ENCODE measurements at regions not wholly inside any gene's neighbourhood (a gene's known extent, or its start where the extent isn't known, plus 50 kb on each side); places are given as distances from the start of the nearest gene placed in this dataset.

DNA sequence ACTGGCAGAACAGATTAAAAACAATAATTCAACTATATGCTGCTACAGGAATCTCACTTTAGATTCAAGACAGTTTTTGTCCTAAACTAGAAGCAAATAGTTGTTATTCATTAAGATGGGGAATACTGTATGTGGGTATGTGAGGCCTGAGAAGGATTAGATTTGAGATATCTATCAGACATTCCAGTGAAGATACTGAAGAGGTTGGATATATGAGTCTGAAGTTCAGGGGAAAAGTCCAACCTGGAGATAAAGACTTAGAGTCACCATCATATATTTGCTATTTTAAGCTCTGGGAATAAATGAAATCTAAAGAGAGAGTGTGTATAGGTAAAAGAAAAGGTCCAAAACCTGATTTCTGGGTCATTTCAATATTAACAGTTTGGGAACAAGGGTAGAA, 96.2 kb upstream of the RBBP8 start:
- Histone ChIP-seq H3K36me3 (ENCODE audit: control insufficient read depth, low read length) (no peaks in the 10 kb centered on the region), H3K4me1 (ENCODE audit: control insufficient read depth, low read length) (no peaks in the 10 kb centered on the region), H3K27me3 (ENCODE audit: control insufficient read depth, low read length) (peaks cover 13% of the 10 kb centered on the region), H4K20me1 (ENCODE audit: control insufficient read depth, insufficient read depth, low read depth, low read length) (no peaks in the 10 kb centered on the region), H3K4me3 (ENCODE audit: low read length) (no peak overlapping the region), H3K79me2 (ENCODE audit: control insufficient read depth, low read length) (no peaks in the 10 kb centered on the region), H3K4me2 (ENCODE audit: low read length) (no peak overlapping the region), H3K9me3 (ENCODE audit: control insufficient read depth, insufficient read depth, low read length) (no peaks in the 10 kb centered on the region), H3K9me2 (replicated peaks; ENCODE audit: control insufficient read depth, low read length) (no peaks in the 10 kb centered on the region), H3K27ac (ENCODE audit: low read depth, low read length) (no peak overlapping the region), H3F3A (ENCODE audit: control insufficient read depth, insufficient read depth) (no peaks in the 10 kb centered on the region)
- TF ChIP-seq, protein P1, sequence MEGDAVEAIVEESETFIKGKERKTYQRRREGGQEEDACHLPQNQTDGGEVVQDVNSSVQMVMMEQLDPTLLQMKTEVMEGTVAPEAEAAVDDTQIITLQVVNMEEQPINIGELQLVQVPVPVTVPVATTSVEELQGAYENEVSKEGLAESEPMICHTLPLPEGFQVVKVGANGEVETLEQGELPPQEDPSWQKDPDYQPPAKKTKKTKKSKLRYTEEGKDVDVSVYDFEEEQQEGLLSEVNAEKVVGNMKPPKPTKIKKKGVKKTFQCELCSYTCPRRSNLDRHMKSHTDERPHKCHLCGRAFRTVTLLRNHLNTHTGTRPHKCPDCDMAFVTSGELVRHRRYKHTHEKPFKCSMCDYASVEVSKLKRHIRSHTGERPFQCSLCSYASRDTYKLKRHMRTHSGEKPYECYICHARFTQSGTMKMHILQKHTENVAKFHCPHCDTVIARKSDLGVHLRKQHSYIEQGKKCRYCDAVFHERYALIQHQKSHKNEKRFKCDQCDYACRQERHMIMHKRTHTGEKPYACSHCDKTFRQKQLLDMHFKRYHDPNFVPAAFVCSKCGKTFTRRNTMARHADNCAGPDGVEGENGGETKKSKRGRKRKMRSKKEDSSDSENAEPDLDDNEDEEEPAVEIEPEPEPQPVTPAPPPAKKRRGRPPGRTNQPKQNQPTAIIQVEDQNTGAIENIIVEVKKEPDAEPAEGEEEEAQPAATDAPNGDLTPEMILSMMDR (IDR thresholded peaks at IDR 0.05; ENCODE audit: low read depth, low read length, poor library complexity, severe bottlenecking), result no peak
- no peak for TF ChIP-seq EZH2phosphoT487 (IDR thresholded peaks at IDR 0.05; ENCODE audit: borderline replicate concordance, low read length)

DNA sequence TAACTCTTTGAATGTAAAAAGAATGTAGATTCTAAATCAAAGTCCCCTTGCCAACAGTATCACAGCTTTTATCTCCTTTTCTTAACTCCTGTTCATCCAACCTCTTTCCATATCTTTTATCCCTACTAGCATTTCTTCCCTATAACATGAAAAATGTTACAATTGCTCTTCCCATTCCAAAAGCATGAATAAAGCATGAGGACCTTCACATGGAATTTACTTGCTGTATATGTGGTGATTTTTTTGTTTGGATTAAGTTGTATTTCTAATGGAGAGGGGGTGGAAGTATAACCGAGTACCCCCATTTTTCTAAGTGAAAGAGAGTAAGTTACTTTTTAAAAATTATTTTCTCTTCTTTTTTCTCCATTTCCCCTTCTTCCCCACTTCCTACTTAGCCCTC, 94.9 kb upstream of the RBBP8 start:
- no peak overlapping the region for H3K4me3 ChIP-seq (ENCODE audit: low read length)
- no peaks in the 10 kb centered on the region for H3K9me3 ChIP-seq (ENCODE audit: control insufficient read depth, insufficient read depth, low read length)
- no peaks in the 10 kb centered on the region for H4K20me1 ChIP-seq (ENCODE audit: control insufficient read depth, insufficient read depth, low read depth, low read length)
- TF ChIP-seq, protein P1 (IDR thresholded peaks at IDR 0.05; ENCODE audit: low read depth, low read length, poor library complexity, severe bottlenecking), result no peak
- TF ChIP-seq EZH2phosphoT487 (IDR thresholded peaks at IDR 0.05; ENCODE audit: borderline replicate concordance, low read length), result no peak
- H3K27ac ChIP-seq (ENCODE audit: low read depth, low read length), result no peak overlapping the region
- no peaks in the 10 kb centered on the region for H3F3A ChIP-seq (ENCODE audit: control insufficient read depth, insufficient read depth)
- no peaks in the 10 kb centered on the region for H3K4me1 ChIP-seq (ENCODE audit: control insufficient read depth, low read length)
- H3K79me2 ChIP-seq (ENCODE audit: control insufficient read depth, low read length), result no peaks in the 10 kb centered on the region
- peaks cover 13% of the 10 kb centered on the region for H3K27me3 ChIP-seq (ENCODE audit: control insufficient read depth, low read length)
- H3K9me2 ChIP-seq (replicated peaks; ENCODE audit: control insufficient read depth, low read length), result no peaks in the 10 kb centered on the region
- H3K36me3 ChIP-seq (ENCODE audit: control insufficient read depth, low read length), result no peaks in the 10 kb centered on the region
- no peak overlapping the region for H3K4me2 ChIP-seq (ENCODE audit: low read length)

- Histone ChIP-seq H3F3A (ENCODE audit: control insufficient read depth, insufficient read depth) (no peaks in the 10 kb centered on the region), H3K27ac (ENCODE audit: low read depth, low read length) (no peak overlapping the region), H3K9me2 (replicated peaks; ENCODE audit: control insufficient read depth, low read length) (no peaks in the 10 kb centered on the region), H3K27me3 (ENCODE audit: control insufficient read depth, low read length) (peaks cover 13% of the 10 kb centered on the region), H4K20me1 (ENCODE audit: control insufficient read depth, insufficient read depth, low read depth, low read length) (no peaks in the 10 kb centered on the region), H3K9me3 (ENCODE audit: control insufficient read depth, insufficient read depth, low read length) (no peaks in the 10 kb centered on the region), H3K79me2 (ENCODE audit: control insufficient read depth, low read length) (no peaks in the 10 kb centered on the region), H3K4me2 (ENCODE audit: low read length) (no peak overlapping the region; the same call in 1 of the 2 replicates), H3K4me3 (ENCODE audit: low read length) (no peak overlapping the region), H3K36me3 (ENCODE audit: control insufficient read depth, low read length) (no peaks in the 10 kb centered on the region), H3K4me1 (ENCODE audit: control insufficient read depth, low read length) (no peaks in the 10 kb centered on the region)
- TF ChIP-seq, protein P1 (IDR thresholded peaks at IDR 0.05; ENCODE audit: low read depth, low read length, poor library complexity, severe bottlenecking), result no peak
- no peak for TF ChIP-seq EZH2phosphoT487 (IDR thresholded peaks at IDR 0.05; ENCODE audit: borderline replicate concordance, low read length)
These were observed 94.4 kb upstream of the RBBP8 start for GRCh38 chr18:22838639-22839277.

Measured in DOHH2 (cell line).